ENCODE measurements at regions not wholly inside any gene's neighbourhood (a gene's known extent, or its start where the extent isn't known, plus 50 kb on each side); places are given as distances from the start of the nearest gene placed in this dataset.
A peak's percentile ranks its signal among the peaks of the same experiment; 100 is the strongest.

DNA sequence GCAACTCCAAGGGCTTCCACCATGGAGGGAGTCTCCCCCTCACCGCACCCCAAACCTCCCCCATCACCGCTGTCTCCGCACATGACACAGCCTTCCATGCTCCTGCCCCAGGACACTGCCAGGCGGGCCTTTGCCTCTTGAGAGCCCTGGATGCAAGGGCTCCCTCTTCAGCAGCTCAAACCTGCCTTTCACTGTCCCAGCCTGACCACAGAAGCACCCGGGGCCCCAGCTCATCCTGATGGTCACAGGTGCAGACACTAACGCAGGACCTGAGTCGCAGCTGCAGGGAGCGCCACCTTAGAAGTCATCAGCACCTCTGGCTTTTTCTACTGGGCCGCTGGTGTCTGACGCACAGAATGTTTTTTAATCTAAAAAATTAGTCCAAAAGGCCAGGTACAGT is 54.0 kb downstream of the SYNE3 start:
- no peak for TF ChIP-seq CTCF (IDR thresholded peaks at IDR 0.05; ENCODE audit: control insufficient read depth, insufficient read depth, low read depth, low read length, missing control alignments)
- no peak for DNase-seq (ENCODE audit: low read depth)
- H3K4me3 ChIP-seq (ENCODE audit: control insufficient read depth, low read depth, low read length): no peak overlapping the region

DNA sequence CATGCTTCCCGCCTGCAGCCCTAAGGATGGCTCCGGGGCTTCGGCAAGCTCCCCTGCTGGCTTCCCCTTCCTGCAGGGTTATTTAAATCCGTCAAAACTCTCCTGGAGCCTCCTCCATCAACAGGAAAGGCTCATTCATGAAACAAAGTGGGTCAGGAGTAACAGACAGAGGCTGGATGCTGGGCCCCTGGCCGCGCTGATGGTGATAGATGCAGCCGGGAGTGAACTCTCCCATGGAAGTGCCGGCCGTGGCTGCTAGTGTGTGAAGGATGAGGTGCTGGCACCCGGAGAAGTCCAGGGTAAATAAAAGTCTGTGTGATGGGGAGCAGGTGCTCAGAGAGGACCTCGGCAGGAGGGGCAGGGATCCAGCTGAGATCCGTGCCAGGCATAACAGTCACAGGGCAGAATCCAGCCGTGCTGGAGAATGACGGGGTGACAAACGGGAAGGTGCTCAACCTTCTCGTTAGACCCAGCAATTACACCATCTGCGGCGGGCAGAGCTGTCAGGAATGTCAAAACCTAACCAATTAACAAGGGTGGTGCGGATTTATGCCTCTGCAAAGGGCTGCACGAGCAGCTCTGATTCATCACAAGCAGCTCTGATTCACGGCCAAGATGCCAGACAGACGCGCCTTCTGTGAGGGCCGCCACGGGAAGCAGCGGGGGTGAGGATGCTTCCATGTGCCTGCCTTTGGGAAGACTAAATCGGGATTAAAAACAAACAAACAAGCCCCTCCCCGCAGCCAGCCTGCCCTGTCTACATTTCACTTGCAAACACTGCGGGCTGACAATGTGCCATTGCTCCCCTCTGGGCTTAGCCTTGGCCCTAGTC is 55.6 kb downstream of the SYNE3 start:
- peak; percentile 52 for DNase-seq (ENCODE audit: low read depth)
- no peak overlapping the region for H3K4me3 ChIP-seq (ENCODE audit: control insufficient read depth, low read depth, low read length)
- no peak for TF ChIP-seq CTCF (IDR thresholded peaks at IDR 0.05; ENCODE audit: control insufficient read depth, insufficient read depth, low read depth, low read length, missing control alignments)

DNA sequence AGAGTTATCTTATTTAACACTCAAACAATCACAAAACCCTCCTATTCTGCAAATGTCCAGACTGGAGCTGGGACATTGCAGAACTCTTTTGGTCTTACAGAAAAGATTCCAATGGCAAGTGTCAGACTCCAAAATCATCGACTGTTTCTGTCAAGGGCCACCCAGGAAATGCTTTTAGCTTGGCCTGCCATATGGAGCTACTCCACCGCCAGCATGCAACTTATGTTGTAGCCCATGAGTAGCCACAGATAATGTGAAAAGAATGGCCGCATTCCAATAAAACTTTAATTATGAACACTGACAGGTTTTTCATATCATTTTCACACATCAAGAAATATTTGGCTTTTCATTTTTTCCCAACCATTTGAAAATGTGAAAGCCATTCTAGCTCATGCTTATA is 57.5 kb downstream of the SYNE3 start:
- no peak for TF ChIP-seq CTCF (IDR thresholded peaks at IDR 0.05; ENCODE audit: control insufficient read depth, insufficient read depth, low read depth, low read length, missing control alignments)
- DNase-seq (ENCODE audit: low read depth): no peak
- H3K4me3 ChIP-seq (ENCODE audit: control insufficient read depth, low read depth, low read length): no peak overlapping the region

GRCh38 chr14:95458459-95458858 is 58.0 kb downstream of the SYNE3 start:
- TF ChIP-seq CTCF (IDR thresholded peaks at IDR 0.05; ENCODE audit: control insufficient read depth, insufficient read depth, low read depth, low read length, missing control alignments): no peak
- H3K4me3 ChIP-seq (ENCODE audit: control insufficient read depth, low read depth, low read length): no peak overlapping the region
- no peak for DNase-seq (ENCODE audit: low read depth)

DNA sequence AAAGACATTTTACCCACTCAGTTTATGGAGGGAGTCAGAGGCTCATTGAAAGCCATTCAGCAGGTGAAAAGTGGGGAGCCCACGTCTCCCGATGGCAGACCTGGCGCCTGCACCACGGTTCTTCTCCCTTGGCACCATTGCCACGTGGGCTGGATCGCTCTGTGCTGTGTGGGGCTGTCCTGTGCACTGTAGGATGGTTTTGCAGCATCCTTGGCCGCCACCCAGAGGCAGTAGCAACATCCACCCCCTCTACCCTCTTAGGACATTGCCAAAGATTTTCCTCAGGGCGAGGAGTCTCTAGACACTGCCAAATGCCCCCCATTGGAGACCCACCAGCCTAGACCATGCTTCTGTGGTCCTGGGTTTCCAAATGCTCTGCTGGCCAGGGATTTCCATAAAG is 60.2 kb downstream of the SYNE3 start:
- TF ChIP-seq CTCF (IDR thresholded peaks at IDR 0.05; ENCODE audit: control insufficient read depth, insufficient read depth, low read depth, low read length, missing control alignments): no peak
- no peak overlapping the region for H3K4me3 ChIP-seq (ENCODE audit: control insufficient read depth, low read depth, low read length)
- DNase-seq (ENCODE audit: low read depth): no peak

GRCh38 chr14:95455246-95455645 is 61.2 kb downstream of the SYNE3 start:
- no peak overlapping the region for H3K4me3 ChIP-seq (ENCODE audit: control insufficient read depth, low read depth, low read length)
- no peak for DNase-seq (ENCODE audit: low read depth)
- no peak for TF ChIP-seq CTCF (IDR thresholded peaks at IDR 0.05; ENCODE audit: control insufficient read depth, insufficient read depth, low read depth, low read length, missing control alignments)

Data from AG09309 (cell line).